ENCODE measurements at regions not wholly inside any gene's neighbourhood (a gene's known extent, or its start where the extent isn't known, plus 50 kb on each side); places are given as distances from the start of the nearest gene placed in this dataset.
A peak's percentile ranks its signal among the peaks of the same experiment; 100 is the strongest.
"Not testable (repeated sequence)": the region's sequence is repeated elsewhere in the genome, so short reads cannot be mapped to it uniquely, and the experiment has no call there.

- no peak for DNase-seq
- Histone ChIP-seq H3K27ac (ENCODE audit: low read length) (no peak overlapping the region), H3K27me3 (ENCODE audit: control insufficient read depth, insufficient read depth) (no peaks in the 10 kb centered on the region), H3K4me3 (ENCODE audit: low read length) (no peak overlapping the region), H3K4me1 (ENCODE audit: control insufficient read depth, insufficient read depth, low read length) (no peaks in the 10 kb centered on the region), H3K9me3 (ENCODE audit: control insufficient read depth, low read length) (no peaks in the 10 kb centered on the region)
- intact Hi-C loops (cut with DNase I) = no loop called here
- ATAC-seq = no peak
- WGBS = 93% methylated on average over 3 of the region's 3 CpGs
Measured at GRCh38 chr4:72671980-72672379, 103.0 kb upstream of the ADAMTS3 start.

- Histone ChIP-seq H3K4me3 (ENCODE audit: low read length) (no peak overlapping the region), H3K4me1 (ENCODE audit: control insufficient read depth, insufficient read depth, low read length) (no peaks in the 10 kb centered on the region), H3K9me3 (ENCODE audit: control insufficient read depth, low read length) (no peaks in the 10 kb centered on the region), H3K27ac (ENCODE audit: low read length) (no peak overlapping the region), H3K27me3 (ENCODE audit: control insufficient read depth, insufficient read depth) (no peaks in the 10 kb centered on the region)
- intact Hi-C loops (cut with DNase I) = no loop called here
- WGBS = 85% methylated on average over 4 of the region's 4 CpGs
- no peak for DNase-seq
- ATAC-seq = no peak
Measured at GRCh38 chr4:72670521-72670920, 101.5 kb upstream of the ADAMTS3 start.

- ATAC-seq (no peak), DNase-seq (no peak)
- intact Hi-C loops (cut with DNase I) = no loop called here
- Histone ChIP-seq H3K27ac (ENCODE audit: low read length) (no peak overlapping the region), H3K27me3 (ENCODE audit: control insufficient read depth, insufficient read depth) (no peaks in the 10 kb centered on the region), H3K9me3 (ENCODE audit: control insufficient read depth, low read length) (no peaks in the 10 kb centered on the region), H3K4me1 (ENCODE audit: control insufficient read depth, insufficient read depth, low read length) (no peaks in the 10 kb centered on the region), H3K4me3 (ENCODE audit: low read length) (no peak overlapping the region)
- 79% methylated on average over 9 of the region's 9 CpGs for WGBS
Measured at GRCh38 chr4:72666910-72667309, 97.9 kb upstream of the ADAMTS3 start.

GRCh38 chr4:72665171-72665968 is 96.3 kb upstream of the ADAMTS3 start:
- intact Hi-C loops (cut with DNase I) = no loop called here
- no peaks in the 10 kb centered on the region for H3K27me3 ChIP-seq (ENCODE audit: control insufficient read depth, insufficient read depth)
- no peak for DNase-seq

GRCh38 chr4:72663828-72664227 is 94.8 kb upstream of the ADAMTS3 start:
- intact Hi-C loops (cut with DNase I) = no loop called here
- 62% methylated on average over 4 of the region's 4 CpGs for WGBS
- H3K27me3 ChIP-seq (ENCODE audit: control insufficient read depth, insufficient read depth) = no peaks in the 10 kb centered on the region
- H3K4me1 ChIP-seq (ENCODE audit: control insufficient read depth, insufficient read depth, low read length) = no peaks in the 10 kb centered on the region
- no peak overlapping the region for H3K4me3 ChIP-seq (ENCODE audit: low read length)
- no peaks in the 10 kb centered on the region for H3K9me3 ChIP-seq (ENCODE audit: control insufficient read depth, low read length)
- no peak for DNase-seq
- no peak for ATAC-seq
- no peak overlapping the region for H3K27ac ChIP-seq (ENCODE audit: low read length)

More at GRCh38 chr4:72665171-72665968, 96.3 kb upstream of the ADAMTS3 start:
- no peak overlapping the region for H3K27ac ChIP-seq (ENCODE audit: low read length)
- no peak overlapping the region for H3K4me3 ChIP-seq (ENCODE audit: low read length)
- ATAC-seq = no peak
- no peaks in the 10 kb centered on the region for H3K9me3 ChIP-seq (ENCODE audit: control insufficient read depth, low read length)
- H3K4me1 ChIP-seq (ENCODE audit: control insufficient read depth, insufficient read depth, low read length) = no peaks in the 10 kb centered on the region
- 58% methylated on average over 3 of the region's 3 CpGs for WGBS

- Histone ChIP-seq H3K4me3 (ENCODE audit: low read length) (no peak overlapping the region), H3K4me1 (ENCODE audit: control insufficient read depth, insufficient read depth, low read length) (no peaks in the 10 kb centered on the region), H3K9me3 (ENCODE audit: control insufficient read depth, low read length) (no peaks in the 10 kb centered on the region), H3K27ac (ENCODE audit: low read length) (no peak overlapping the region), H3K27me3 (ENCODE audit: control insufficient read depth, insufficient read depth) (no peaks in the 10 kb centered on the region)
- ATAC-seq = no peak
- intact Hi-C loops (cut with DNase I) = no loop called here
- no peak for DNase-seq
- WGBS = 58% methylated on average over 1 of the region's 1 CpG
Measured at GRCh38 chr4:72661830-72662229, 92.8 kb upstream of the ADAMTS3 start.

GRCh38 chr4:72641611-72642010 is 72.6 kb upstream of the ADAMTS3 start:
- 77% methylated on average over 2 of the region's 2 CpGs for WGBS
- H3K9me3 ChIP-seq (ENCODE audit: control insufficient read depth, low read length) = no peaks in the 10 kb centered on the region
- ATAC-seq (no peak), DNase-seq (no peak)
- no peaks in the 10 kb centered on the region for H3K27me3 ChIP-seq (ENCODE audit: control insufficient read depth, insufficient read depth)
- H3K4me3 ChIP-seq (ENCODE audit: low read length) = no peak overlapping the region
- no peaks in the 10 kb centered on the region for H3K4me1 ChIP-seq (ENCODE audit: control insufficient read depth, insufficient read depth, low read length)
- no peak overlapping the region for H3K27ac ChIP-seq (ENCODE audit: low read length)
- intact Hi-C loops (cut with DNase I) = no loop called here

GRCh38 chr4:72636866-72637265 is 67.8 kb upstream of the ADAMTS3 start:
- peak in 2 of 3 donors; percentile 14 to 23 for DNase-seq
- H3K4me1 ChIP-seq (ENCODE audit: control insufficient read depth, insufficient read depth, low read length); H3K4me3 ChIP-seq (ENCODE audit: low read length); ATAC-seq; H3K27ac ChIP-seq (ENCODE audit: low read length); intact Hi-C loops (cut with DNase I); H3K9me3 ChIP-seq (ENCODE audit: control insufficient read depth, low read length); H3K27me3 ChIP-seq (ENCODE audit: control insufficient read depth, insufficient read depth): not testable (repeated sequence)
- WGBS = 90% methylated on average over 10 of the region's 10 CpGs

- H3K4me1 ChIP-seq (ENCODE audit: control insufficient read depth, insufficient read depth, low read length); H3K27me3 ChIP-seq (ENCODE audit: control insufficient read depth, insufficient read depth); H3K9me3 ChIP-seq (ENCODE audit: control insufficient read depth, low read length); H3K27ac ChIP-seq (ENCODE audit: low read length); H3K4me3 ChIP-seq (ENCODE audit: low read length); intact Hi-C loops (cut with DNase I); DNase-seq; ATAC-seq: not testable (repeated sequence)
- 87% methylated on average over 6 of the region's 6 CpGs for WGBS
Measured at GRCh38 chr4:72635931-72636330, 66.9 kb upstream of the ADAMTS3 start.

- H3K27ac ChIP-seq (ENCODE audit: low read length); H3K9me3 ChIP-seq (ENCODE audit: control insufficient read depth, low read length); ATAC-seq; intact Hi-C loops (cut with DNase I); H3K27me3 ChIP-seq (ENCODE audit: control insufficient read depth, insufficient read depth); H3K4me1 ChIP-seq (ENCODE audit: control insufficient read depth, insufficient read depth, low read length); H3K4me3 ChIP-seq (ENCODE audit: low read length); DNase-seq: not testable (repeated sequence)
- 89% methylated on average over 7 of the region's 7 CpGs for WGBS
Measured at GRCh38 chr4:72632253-72632652, 63.2 kb upstream of the ADAMTS3 start.

GRCh38 chr4:72631296-72631695 is 62.3 kb upstream of the ADAMTS3 start:
- H3K4me1 ChIP-seq (ENCODE audit: control insufficient read depth, insufficient read depth, low read length) = no peaks in the 10 kb centered on the region
- no peaks in the 10 kb centered on the region for H3K27me3 ChIP-seq (ENCODE audit: control insufficient read depth, insufficient read depth)
- H3K4me3 ChIP-seq (ENCODE audit: low read length) = no peak overlapping the region
- no peaks in the 10 kb centered on the region for H3K9me3 ChIP-seq (ENCODE audit: control insufficient read depth, low read length)
- intact Hi-C loops (cut with DNase I) = no loop called here
- 33% methylated on average over 1 of the region's 1 CpG for WGBS
- ATAC-seq (peak in 1 of 2 donors; percentile 11), DNase-seq (peak; percentile 17 to 71 (median 49))
- no peak overlapping the region for H3K27ac ChIP-seq (ENCODE audit: low read length)

- no peaks in the 10 kb centered on the region for H3K27me3 ChIP-seq (ENCODE audit: control insufficient read depth, insufficient read depth)
- no peak overlapping the region for H3K27ac ChIP-seq (ENCODE audit: low read length)
- H3K4me1 ChIP-seq (ENCODE audit: control insufficient read depth, insufficient read depth, low read length) = no peaks in the 10 kb centered on the region
- no peaks in the 10 kb centered on the region for H3K9me3 ChIP-seq (ENCODE audit: control insufficient read depth, low read length)
- DNase-seq = no peak
- no peak overlapping the region for H3K4me3 ChIP-seq (ENCODE audit: low read length)
- intact Hi-C loops (cut with DNase I) = no loop called here
- no peak for ATAC-seq
- 86% methylated on average over 1 of the region's 1 CpG for WGBS
Measured at GRCh38 chr4:72629540-72629939, 60.5 kb upstream of the ADAMTS3 start.
